Loucy (cell line): ENCODE measurements at regions not wholly inside any gene's neighbourhood (a gene's known extent, or its start where the extent isn't known, plus 50 kb on each side); places are given as distances from the start of the nearest gene placed in this dataset.

Experiments used
- H2AFZ ChIP-seq: fragments of 200-600 bp; sonication (generic); 2 replicates; pipeline ENCODE4 v1.6.0; 2016; ENCODE audit warnings: antibody characterized with exemption, mild to moderate bottlenecking, low read length, moderate library complexity
- H3F3A ChIP-seq: fragments of 200-600 bp; 2 replicates; pipeline ENCODE4 v1.6.0; 2016; ENCODE audit warnings: antibody characterized with exemption, low read depth, mild to moderate bottlenecking
- H3K27me3 ChIP-seq: fragments of 200-600 bp; sonication (generic); 2 replicates; pipeline ENCODE4 v1.6.1; 2014; ENCODE audit warnings: low read length, mild to moderate bottlenecking; ENCODE audit not compliant: insufficient read depth, poor library complexity, severe bottlenecking
- H3K36me3 ChIP-seq: fragments of 200-600 bp; sonication (generic); 2 replicates; pipeline ENCODE4 v1.6.1; 2016; ENCODE audit warnings: low read length; ENCODE audit not compliant: insufficient read depth
- H3K4me1 ChIP-seq: fragments of 200-600 bp; sonication (generic); 2 replicates; pipeline ENCODE4 v1.5.1; 2014; ENCODE audit warnings: low read length, mild to moderate bottlenecking; ENCODE audit not compliant: insufficient read depth, poor library complexity, severe bottlenecking
- H3K4me2 ChIP-seq: fragments of 200-600 bp; sonication (generic); 2 replicates; pipeline ENCODE4 v1.6.0; 2014; ENCODE audit warnings: antibody characterized with exemption, low read length, low read depth, mild to moderate bottlenecking; ENCODE audit not compliant: poor library complexity, severe bottlenecking
- H3K4me3 ChIP-seq: fragments of 200-600 bp; sonication (generic); 2 replicates; pipeline ENCODE4 v1.5.1; 2014; ENCODE audit warnings: low read length, mild to moderate bottlenecking, mixed read lengths; ENCODE audit not compliant: poor library complexity, severe bottlenecking
- H3K79me2 ChIP-seq: fragments of 200-600 bp; sonication (generic); 2 replicates; pipeline ENCODE4 v1.6.1; 2014; ENCODE audit warnings: low read length; ENCODE audit not compliant: insufficient read depth
- H3K9ac ChIP-seq: fragments of 200-600 bp; sonication (generic); 2 replicates; pipeline ENCODE4 v1.6.0; 2014; ENCODE audit warnings: mild to moderate bottlenecking, low read depth, low read length, moderate library complexity; ENCODE audit not compliant: poor library complexity, severe bottlenecking
- H3K9me2 ChIP-seq: fragments of 200-600 bp; sonication (generic); replicated peaks from 2 replicates; pipeline ENCODE4 v1.6.1; 2016; ENCODE audit warnings: low read depth, low read length, mixed read lengths
- H3K9me3 ChIP-seq: fragments of 200-600 bp; sonication (generic); 2 replicates; pipeline ENCODE4 v1.6.1; 2014; ENCODE audit warnings: mild to moderate bottlenecking, antibody characterized with exemption, low read length, low read depth; ENCODE audit not compliant: insufficient read depth
- H4K20me1 ChIP-seq: fragments of 200-600 bp; sonication (generic); 2 replicates; pipeline ENCODE4 v1.6.0; 2014; ENCODE audit warnings: antibody characterized with exemption, low read length, mild to moderate bottlenecking; ENCODE audit not compliant: insufficient read depth, poor library complexity, severe bottlenecking
- CTCF ChIP-seq: fragments of 200-600 bp; sonication (generic); conservative IDR thresholded peaks from 2 replicates; pipeline ENCODE4 v1.5.1; 2014; ENCODE audit warnings: mild to moderate bottlenecking, antibody characterized with exemption, low read length
- EZH2phosphoT487 ChIP-seq: fragments of 200-600 bp; IDR thresholded peaks from 2 replicates; pipeline ENCODE4 v1.6.1; 2018; ENCODE audit warnings: antibody characterized with exemption, mild to moderate bottlenecking, moderate library complexity, borderline replicate concordance

- Histone ChIP-seq H3F3A (no peaks in the 10 kb centered on the region), H3K79me2 (no peaks in the 10 kb centered on the region), H3K9ac (no peak overlapping the region), H4K20me1 (no peaks in the 10 kb centered on the region), H3K36me3 (no peaks in the 10 kb centered on the region), H3K4me2 (no peak overlapping the region), H3K9me2 (no peaks in the 10 kb centered on the region), H3K4me3 (no peak overlapping the region), H3K4me1 (no peaks in the 10 kb centered on the region), H3K9me3 (no peaks in the 10 kb centered on the region), H3K27me3 (no peaks in the 10 kb centered on the region), H2AFZ (no peak overlapping the region)
- TF ChIP-seq EZH2phosphoT487: no peak
- TF ChIP-seq CTCF: no peak
These were observed 788.1 kb downstream of the TRIB2 start for GRCh38 chr2:13504808-13505207.

- Histone ChIP-seq H3K4me2 (no peak overlapping the region), H3F3A (no peaks in the 10 kb centered on the region), H3K36me3 (no peaks in the 10 kb centered on the region), H3K79me2 (no peaks in the 10 kb centered on the region), H3K4me3 (no peak overlapping the region), H2AFZ (no peak overlapping the region), H3K27me3 (no peaks in the 10 kb centered on the region), H3K9ac (no peak overlapping the region), H3K9me3 (no peaks in the 10 kb centered on the region), H3K9me2 (no peaks in the 10 kb centered on the region), H3K4me1 (no peaks in the 10 kb centered on the region), H4K20me1 (no peaks in the 10 kb centered on the region)
- TF ChIP-seq EZH2phosphoT487 (no peak), CTCF (no peak)
These were observed 791.9 kb downstream of the TRIB2 start for GRCh38 chr2:13508671-13509070.

- Histone ChIP-seq H3K4me1 (no peaks in the 10 kb centered on the region), H3K4me2 (no peak overlapping the region), H3K27me3 (no peaks in the 10 kb centered on the region), H3K9ac (no peak overlapping the region), H2AFZ (no peak overlapping the region), H3K9me3 (no peaks in the 10 kb centered on the region), H3K9me2 (no peaks in the 10 kb centered on the region), H3K4me3 (no peak overlapping the region), H3K79me2 (no peaks in the 10 kb centered on the region), H4K20me1 (no peaks in the 10 kb centered on the region), H3K36me3 (no peaks in the 10 kb centered on the region), H3F3A (no peaks in the 10 kb centered on the region)
- no peak for TF ChIP-seq EZH2phosphoT487
- TF ChIP-seq CTCF: no peak
These were observed 798.5 kb downstream of the TRIB2 start for GRCh38 chr2:13515254-13515653.
